Progenitor cell of endocrine pancreas (in vitro differentiated cells): ENCODE measurements at regions not wholly inside any gene's neighbourhood (a gene's known extent, or its start where the extent isn't known, plus 50 kb on each side); places are given as distances from the start of the nearest gene placed in this dataset.
"Not testable (repeated sequence)": the region's sequence is repeated elsewhere in the genome, so short reads cannot be mapped to it uniquely, and the experiment has no call there.

ENCODE experiments used
- DNase-seq: peaks from one replicate; pipeline ENCODE4 v3.0.0; 2021; ENCODE audit warnings: low spot score; ENCODE audit not compliant: unreplicated experiment
- H3K27ac Mint-ChIP-seq: 2 replicates; pipeline ENCODE4 v1.8.0; 2021; ENCODE audit warnings: mild to moderate bottlenecking, moderate library complexity, mixed read lengths
- H3K27me3 Mint-ChIP-seq: 2 replicates; pipeline ENCODE4 v1.8.0; 2021; ENCODE audit warnings: mixed read lengths
- H3K36me3 Mint-ChIP-seq: 2 replicates; pipeline ENCODE4 v1.8.0; 2022; ENCODE audit warnings: mixed read lengths; ENCODE audit not compliant: insufficient read depth
- H3K4me1 Mint-ChIP-seq: 2 replicates; pipeline ENCODE4 v1.8.0; 2021; ENCODE audit warnings: low read depth, mixed read lengths
- H3K4me3 Mint-ChIP-seq: 2 replicates; pipeline ENCODE4 v1.8.0; 2021; ENCODE audit warnings: low read depth, mild to moderate bottlenecking, moderate library complexity, mixed read lengths
- H3K9me3 Mint-ChIP-seq: 2 replicates; pipeline ENCODE4 v1.8.0; 2021; ENCODE audit warnings: low read depth, mixed read lengths
- CTCF ChIP-seq: fragments of 200-600 bp; sonication (generic); IDR thresholded peaks from one replicate; pipeline ENCODE4 v1.5.0; 2021; ENCODE audit warnings: antibody characterized with exemption, mild to moderate bottlenecking; ENCODE audit not compliant: unreplicated experiment

DNA sequence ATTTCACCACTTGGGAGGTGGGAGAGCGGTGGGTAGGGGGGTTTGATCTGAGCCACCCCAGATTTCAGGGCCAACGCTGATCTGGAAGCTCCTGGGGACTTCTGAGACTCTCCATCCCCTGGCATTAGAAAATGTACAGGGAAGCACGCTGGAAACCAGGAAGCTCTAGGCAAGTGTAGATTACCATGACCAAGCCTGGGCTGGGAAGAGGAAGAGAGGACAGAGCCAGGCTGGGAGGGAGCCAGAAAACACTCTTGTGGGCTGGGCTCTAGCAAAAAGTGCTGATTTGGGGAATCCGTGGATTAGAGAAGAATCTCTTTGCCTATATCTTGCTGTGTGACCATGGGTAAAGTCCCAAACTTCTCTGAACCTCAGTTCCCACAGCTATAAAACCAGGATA lies 236.7 kb downstream of the BCL11B start:
- DNase-seq: no peak
- no peaks in the 10 kb centered on the region for H3K36me3 Mint-ChIP-seq
- H3K27ac Mint-ChIP-seq: no peak overlapping the region
- H3K4me3 Mint-ChIP-seq: no peak overlapping the region
- H3K4me1 Mint-ChIP-seq: no peaks in the 10 kb centered on the region
- peaks cover 20% of the 10 kb centered on the region for H3K27me3 Mint-ChIP-seq
- TF ChIP-seq CTCF: no peak
- no peaks in the 10 kb centered on the region for H3K9me3 Mint-ChIP-seq

GRCh38 chr14:99035712-99036610 lies 236.0 kb downstream of the BCL11B start:
- H3K36me3 Mint-ChIP-seq: no peaks in the 10 kb centered on the region
- H3K27ac Mint-ChIP-seq: no peak overlapping the region
- H3K4me1 Mint-ChIP-seq: no peaks in the 10 kb centered on the region
- DNase-seq: no peak
- H3K27me3 Mint-ChIP-seq: peaks cover 22% of the 10 kb centered on the region
- H3K9me3 Mint-ChIP-seq: no peaks in the 10 kb centered on the region
- no peak for TF ChIP-seq CTCF
- no peak overlapping the region for H3K4me3 Mint-ChIP-seq

- no peak for TF ChIP-seq CTCF
- Mint-ChIP-seq H3K4me3 (no peak overlapping the region), H3K36me3 (no peaks in the 10 kb centered on the region), H3K27me3 (peaks cover 22% of the 10 kb centered on the region), H3K9me3 (no peaks in the 10 kb centered on the region), H3K4me1 (no peaks in the 10 kb centered on the region), H3K27ac (no peak overlapping the region)
- DNase-seq: no peak
Observed at GRCh38 chr14:99036611-99037293, 235.2 kb downstream of the BCL11B start.

DNA sequence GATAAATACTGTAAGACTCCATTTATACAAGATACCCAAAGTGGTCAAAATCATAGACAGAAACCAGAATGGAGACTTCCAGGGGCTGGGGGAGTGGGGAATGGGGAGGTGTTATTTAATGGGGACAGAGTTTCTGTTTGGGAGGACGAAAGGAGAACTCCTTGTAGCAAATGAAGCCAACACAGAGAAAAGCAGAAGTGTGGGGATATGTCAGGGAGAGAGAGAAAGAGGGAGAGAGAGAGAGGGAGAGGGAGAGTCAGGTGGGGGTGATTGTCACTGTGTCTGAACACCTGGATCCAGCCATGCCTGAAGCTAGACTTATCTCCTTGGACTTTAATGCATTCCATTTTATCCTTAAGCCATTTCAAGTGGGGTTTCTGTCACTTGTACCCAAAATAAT lies 234.7 kb downstream of the BCL11B start:
- H3K4me3 Mint-ChIP-seq, H3K27ac Mint-ChIP-seq, H3K36me3 Mint-ChIP-seq, H3K4me1 Mint-ChIP-seq, DNase-seq, H3K9me3 Mint-ChIP-seq: not testable (repeated sequence)
- H3K27me3 Mint-ChIP-seq: peaks cover 22% of the 10 kb centered on the region

DNA sequence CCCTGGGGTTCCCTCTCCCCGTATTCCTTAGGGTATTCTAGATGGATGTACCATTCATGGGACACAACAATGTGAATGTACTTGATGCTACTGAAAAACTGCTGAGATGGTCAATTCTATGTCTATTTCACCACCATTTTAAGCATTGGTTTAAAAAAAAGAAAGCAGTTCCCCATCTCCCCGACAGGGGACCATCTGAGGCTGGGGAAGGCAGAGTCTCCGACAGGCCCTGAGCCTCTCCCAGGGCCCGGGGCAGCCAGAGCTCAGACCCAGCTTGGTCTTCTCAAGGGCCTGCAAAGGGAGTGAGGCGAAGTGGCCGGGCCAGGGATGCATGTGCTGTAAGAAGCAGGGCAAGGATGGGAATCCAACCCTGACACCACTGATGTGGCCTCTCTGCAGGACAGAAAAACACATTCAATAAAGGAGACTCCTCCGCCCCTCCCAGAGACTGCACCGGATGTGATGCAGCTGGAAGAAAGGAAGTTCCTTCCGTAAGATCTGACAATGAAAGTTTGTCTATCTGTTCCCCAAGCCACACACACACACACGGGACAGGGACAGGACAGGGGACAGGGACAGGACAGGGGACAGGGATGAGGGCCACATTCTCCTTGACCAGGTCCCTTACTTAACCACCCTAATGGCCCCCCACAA lies 234.1 kb downstream of the BCL11B start:
- Mint-ChIP-seq H3K27ac (no peak overlapping the region), H3K4me1 (no peaks in the 10 kb centered on the region), H3K36me3 (no peaks in the 10 kb centered on the region), H3K4me3 (no peak overlapping the region), H3K27me3 (peaks cover 22% of the 10 kb centered on the region), H3K9me3 (no peaks in the 10 kb centered on the region)
- peak; percentile 33 for TF ChIP-seq CTCF
- DNase-seq: no peak
